HL-60 (cell line): ENCODE measurements at regions not wholly inside any gene's neighbourhood (a gene's known extent, or its start where the extent isn't known, plus 50 kb on each side); places are given as distances from the start of the nearest gene placed in this dataset.

ENCODE experiments used
- DNase-seq, 2 experiments: peaks; one replicate each; pipeline ENCODE4 v3.0.0-alpha.2; 2010 to 2020; ENCODE audit warnings: low read depth in 1 of 2, low spot score in 1 of 2
- H3K27ac ChIP-seq: fragments of 250-450 bp; sonication (Bioruptor Pico); replicated peaks from 2 replicates; pipeline ENCODE4 v1.5.1; 2020; ENCODE audit warnings: mild to moderate bottlenecking, moderate library complexity
- H3K27me3 ChIP-seq: fragments of 250-450 bp; sonication (Bioruptor Pico); 2 replicates; pipeline ENCODE4 v1.5.1; 2021; ENCODE audit warnings: mild to moderate bottlenecking, moderate library complexity; ENCODE audit not compliant: insufficient read depth, poor library complexity, severe bottlenecking
- H3K4me3 ChIP-seq: replicated peaks from 2 replicates; pipeline ENCODE4 v1.5.1; 2011; ENCODE audit warnings: mild to moderate bottlenecking, control low read depth, low read length; ENCODE audit not compliant: insufficient read depth
- GABPA ChIP-seq: IDR thresholded peaks from 2 replicates; pipeline ENCODE4 v1.6.1; 2012; ENCODE audit warnings: low read depth
- POLR2AphosphoS5 ChIP-seq: IDR thresholded peaks from 2 replicates; pipeline ENCODE4 v1.6.1; 2012; ENCODE audit warnings: low read depth
- REST ChIP-seq: IDR thresholded peaks from 2 replicates; pipeline ENCODE4 v1.6.1; 2012; ENCODE audit warnings: low read depth; ENCODE audit not compliant: insufficient replicate concordance
- SPI1 ChIP-seq: IDR thresholded peaks from 2 replicates; pipeline ENCODE4 v1.6.1; 2012; ENCODE audit warnings: low read depth, mild to moderate bottlenecking, borderline replicate concordance
- TF ChIP-seq, protein P1 (sequence below): IDR thresholded peaks from one replicate; pipeline ENCODE4 v1.5.1; 2011; ENCODE audit warnings: low read length, control low read depth, inconsistent platforms; ENCODE audit not compliant: insufficient read depth

DNA sequence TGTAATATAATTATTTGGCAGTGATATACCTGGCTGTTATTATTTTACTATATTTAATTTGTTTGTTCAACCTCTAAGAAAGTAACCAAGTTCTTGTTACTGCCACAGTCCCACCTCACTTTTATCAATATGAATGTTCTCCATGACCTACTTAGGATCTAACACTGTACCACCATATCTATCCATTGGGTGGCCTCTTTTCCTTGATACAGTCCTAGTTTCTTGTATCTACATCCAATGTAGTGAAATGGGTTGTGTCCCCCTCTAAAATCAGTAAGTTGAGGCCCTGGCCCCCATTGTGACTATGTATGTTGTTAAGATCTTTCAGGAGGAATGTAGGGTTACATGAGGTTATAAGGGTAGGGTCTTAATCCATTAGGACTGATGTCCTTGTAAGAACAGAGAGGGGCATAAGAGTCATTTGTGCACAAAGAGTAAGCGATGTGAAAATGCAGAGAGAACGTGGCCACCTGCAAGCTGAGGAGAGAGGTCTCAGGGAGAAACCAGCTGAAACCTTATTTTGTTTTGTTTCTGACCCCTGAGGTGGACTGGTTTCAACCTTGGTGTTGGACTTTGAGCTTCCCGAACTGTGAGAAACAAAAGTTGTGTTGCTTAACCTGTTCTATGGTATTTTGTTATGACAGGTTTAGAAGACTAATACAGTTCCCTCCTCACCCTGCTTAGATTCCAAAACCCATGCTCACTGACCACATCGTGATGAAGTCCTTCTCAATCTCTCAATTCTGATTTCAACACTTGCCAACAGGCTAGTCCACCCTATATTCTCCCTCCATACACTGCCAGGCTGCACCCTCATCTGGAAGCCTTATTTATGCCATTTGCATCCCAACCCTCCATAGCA is 387.3 kb upstream of the EPHA7 start:
- no peak overlapping the region for H3K4me3 ChIP-seq
- no peaks in the 10 kb centered on the region for H3K27me3 ChIP-seq
- TF ChIP-seq, protein P1, sequence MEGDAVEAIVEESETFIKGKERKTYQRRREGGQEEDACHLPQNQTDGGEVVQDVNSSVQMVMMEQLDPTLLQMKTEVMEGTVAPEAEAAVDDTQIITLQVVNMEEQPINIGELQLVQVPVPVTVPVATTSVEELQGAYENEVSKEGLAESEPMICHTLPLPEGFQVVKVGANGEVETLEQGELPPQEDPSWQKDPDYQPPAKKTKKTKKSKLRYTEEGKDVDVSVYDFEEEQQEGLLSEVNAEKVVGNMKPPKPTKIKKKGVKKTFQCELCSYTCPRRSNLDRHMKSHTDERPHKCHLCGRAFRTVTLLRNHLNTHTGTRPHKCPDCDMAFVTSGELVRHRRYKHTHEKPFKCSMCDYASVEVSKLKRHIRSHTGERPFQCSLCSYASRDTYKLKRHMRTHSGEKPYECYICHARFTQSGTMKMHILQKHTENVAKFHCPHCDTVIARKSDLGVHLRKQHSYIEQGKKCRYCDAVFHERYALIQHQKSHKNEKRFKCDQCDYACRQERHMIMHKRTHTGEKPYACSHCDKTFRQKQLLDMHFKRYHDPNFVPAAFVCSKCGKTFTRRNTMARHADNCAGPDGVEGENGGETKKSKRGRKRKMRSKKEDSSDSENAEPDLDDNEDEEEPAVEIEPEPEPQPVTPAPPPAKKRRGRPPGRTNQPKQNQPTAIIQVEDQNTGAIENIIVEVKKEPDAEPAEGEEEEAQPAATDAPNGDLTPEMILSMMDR: no peak
- TF ChIP-seq SPI1 (no peak), GABPA (no peak), REST (no peak), POLR2AphosphoS5 (no peak)
- H3K27ac ChIP-seq: no peak overlapping the region
- no peak for DNase-seq

DNA sequence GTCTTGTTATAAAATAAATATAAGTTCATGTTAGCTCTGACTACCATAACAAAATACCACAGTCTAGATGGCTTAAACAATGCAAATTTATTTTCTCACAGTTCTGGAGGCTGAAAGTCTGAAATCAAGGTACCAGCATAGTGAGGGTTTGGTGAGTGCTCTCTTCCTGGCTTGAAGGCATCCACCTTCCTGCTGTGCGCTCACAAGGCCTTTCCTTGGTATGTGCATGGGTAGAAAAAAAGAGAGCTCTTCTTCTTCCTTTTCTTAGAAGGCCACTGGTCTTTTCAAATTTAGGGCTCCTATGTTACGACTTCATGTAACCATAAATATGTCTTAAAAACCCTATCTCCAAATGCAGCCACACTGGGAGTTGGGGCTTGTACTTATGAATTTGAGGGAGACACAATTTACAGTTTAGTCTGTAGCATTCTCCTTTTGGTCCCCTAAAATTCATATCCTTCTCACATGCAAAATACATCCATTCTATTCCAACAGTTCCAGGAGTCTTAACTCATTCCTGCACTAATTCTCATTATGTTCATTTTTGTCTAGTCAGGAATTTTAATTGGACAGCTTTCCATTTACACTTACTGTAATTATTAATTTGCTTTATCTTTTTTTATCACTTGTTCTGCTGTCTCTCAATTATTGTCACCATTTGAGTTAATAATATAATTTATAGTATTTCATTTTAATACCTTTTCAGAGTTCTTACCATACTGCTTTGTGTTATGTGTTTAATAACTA is 381.9 kb upstream of the EPHA7 start:
- no peak for DNase-seq
- Histone ChIP-seq H3K27ac (no peak overlapping the region), H3K4me3 (no peak overlapping the region), H3K27me3 (no peaks in the 10 kb centered on the region)
- TF ChIP-seq GABPA (no peak), REST (no peak), POLR2AphosphoS5 (no peak), SPI1 (no peak)
- TF ChIP-seq, protein P1: no peak

- no peak overlapping the region for H3K4me3 ChIP-seq
- no peak for DNase-seq
- no peak overlapping the region for H3K27ac ChIP-seq
- H3K27me3 ChIP-seq: no peaks in the 10 kb centered on the region
- TF ChIP-seq REST (no peak), GABPA (no peak), SPI1 (no peak), POLR2AphosphoS5 (no peak)
- TF ChIP-seq, protein P1: no peak
Observed at GRCh38 chr6:93799226-93799625, 379.9 kb upstream of the EPHA7 start.
